Vagina (tissue), 2 donors: ENCODE measurements at regions not wholly inside any gene's neighbourhood (a gene's known extent, or its start where the extent isn't known, plus 50 kb on each side); places are given as distances from the start of the nearest gene placed in this dataset.
"Not testable (repeated sequence)": the region's sequence is repeated elsewhere in the genome, so short reads cannot be mapped to it uniquely, and the experiment has no call there.

Source experiments
- DNase-seq, 2 donors: peaks; one replicate each; pipeline ENCODE4 v3.0.0-alpha.2; 2017; ENCODE audit errors: extremely low spot score in 2 of 2
- H3K27ac ChIP-seq: fragments of 200-600 bp; sonication (generic); one replicate; pipeline ENCODE4 v1.5.1; 2019
- H3K27me3 ChIP-seq: fragments of 200-600 bp; sonication (generic); one replicate; pipeline ENCODE4 v1.5.1; 2019
- H3K36me3 ChIP-seq, 2 donors: fragments of 200-600 bp; sonication (generic); one replicate each; pipeline ENCODE4 v1.5.1; 2017 to 2019
- H3K4me1 ChIP-seq: fragments of 200-600 bp; sonication (generic); one replicate; pipeline ENCODE4 v1.5.1; 2019
- H3K4me3 ChIP-seq, 2 donors: fragments of 200-600 bp; sonication (generic); 1 replicate in 1 of 2; 2 replicates in 1 of 2; pipeline ENCODE4 v1.5.1; 2016 to 2019
- H3K9me3 ChIP-seq: fragments of 200-600 bp; sonication (generic); one replicate; pipeline ENCODE4 v1.5.1; 2019
- POLR2A ChIP-seq, 2 donors: fragments of 450-650 bp; IDR thresholded peaks; one replicate each; pipeline ENCODE4 v1.6.1; 2017; ENCODE audit warnings: antibody characterized with exemption in 2 of 2, mild to moderate bottlenecking in 2 of 2, moderate library complexity in 2 of 2
- POLR2AphosphoS5 ChIP-seq, 2 donors: sonication (generic); formaldehyde crosslinking; IDR thresholded peaks; one replicate each; pipeline ENCODE4 v1.9.0; 2017; ENCODE audit warnings: antibody characterized with exemption in 2 of 2, mild to moderate bottlenecking in 2 of 2, low read depth in 1 of 2; ENCODE audit not compliant: insufficient read depth in 1 of 2
- intact Hi-C: fragments of 100-400 bp; cut with DNase I; formaldehyde crosslinking; loops from one replicate; pipeline ENCODE4 v1.15.1; 2023
- TF ChIP-seq, protein P1 (sequence below), 3 experiments: fragments of 450-650 bp in 2 of 3; fragments of 200-600 bp in 1 of 3; sonication (generic) in 1 of 3; IDR thresholded peaks; one replicate each; pipeline ENCODE4 v1.5.1; 2017 to 2019; ENCODE audit warnings: antibody characterized with exemption in 3 of 3, mild to moderate bottlenecking in 2 of 3, moderate library complexity in 2 of 3

DNA sequence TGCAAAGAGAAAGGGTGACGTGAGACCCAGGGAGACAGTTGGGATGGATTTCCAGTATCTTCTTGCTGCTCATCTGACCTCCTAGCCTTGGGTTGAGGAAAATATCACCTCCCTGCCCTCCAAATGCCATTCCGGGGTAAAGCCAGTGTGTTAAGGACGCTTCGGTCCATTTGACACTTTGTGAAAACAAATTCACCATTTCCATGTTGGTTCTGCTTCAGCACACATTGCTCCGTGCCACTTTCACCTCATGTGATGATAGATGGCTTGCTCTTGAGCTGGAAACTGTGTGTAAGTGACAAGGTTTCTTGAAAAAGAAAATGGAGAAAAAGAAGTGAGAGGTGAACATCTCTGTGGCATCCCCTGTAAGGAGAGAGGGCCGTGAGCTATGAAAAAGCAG is 256.1 kb upstream of the PGRMC2 start:
- Histone ChIP-seq H3K4me3 (no peak overlapping the region), H3K4me1 (no peaks in the 10 kb centered on the region), H3K27me3 (no peaks in the 10 kb centered on the region), H3K27ac (no peak overlapping the region), H3K9me3 (no peaks in the 10 kb centered on the region), H3K36me3 (no peaks in the 10 kb centered on the region)
- no peak for DNase-seq
- no peak for TF ChIP-seq POLR2A (IDR thresholded peaks at IDR 0.05)
- TF ChIP-seq POLR2AphosphoS5 (IDR thresholded peaks at IDR 0.05; ENCODE audit: insufficient read depth in 1 of 2, low read depth in 1 of 2) = no peak
- TF ChIP-seq, protein P1, sequence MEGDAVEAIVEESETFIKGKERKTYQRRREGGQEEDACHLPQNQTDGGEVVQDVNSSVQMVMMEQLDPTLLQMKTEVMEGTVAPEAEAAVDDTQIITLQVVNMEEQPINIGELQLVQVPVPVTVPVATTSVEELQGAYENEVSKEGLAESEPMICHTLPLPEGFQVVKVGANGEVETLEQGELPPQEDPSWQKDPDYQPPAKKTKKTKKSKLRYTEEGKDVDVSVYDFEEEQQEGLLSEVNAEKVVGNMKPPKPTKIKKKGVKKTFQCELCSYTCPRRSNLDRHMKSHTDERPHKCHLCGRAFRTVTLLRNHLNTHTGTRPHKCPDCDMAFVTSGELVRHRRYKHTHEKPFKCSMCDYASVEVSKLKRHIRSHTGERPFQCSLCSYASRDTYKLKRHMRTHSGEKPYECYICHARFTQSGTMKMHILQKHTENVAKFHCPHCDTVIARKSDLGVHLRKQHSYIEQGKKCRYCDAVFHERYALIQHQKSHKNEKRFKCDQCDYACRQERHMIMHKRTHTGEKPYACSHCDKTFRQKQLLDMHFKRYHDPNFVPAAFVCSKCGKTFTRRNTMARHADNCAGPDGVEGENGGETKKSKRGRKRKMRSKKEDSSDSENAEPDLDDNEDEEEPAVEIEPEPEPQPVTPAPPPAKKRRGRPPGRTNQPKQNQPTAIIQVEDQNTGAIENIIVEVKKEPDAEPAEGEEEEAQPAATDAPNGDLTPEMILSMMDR (IDR thresholded peaks at IDR 0.05) = no peak
- intact Hi-C loops = no loop called here

DNA sequence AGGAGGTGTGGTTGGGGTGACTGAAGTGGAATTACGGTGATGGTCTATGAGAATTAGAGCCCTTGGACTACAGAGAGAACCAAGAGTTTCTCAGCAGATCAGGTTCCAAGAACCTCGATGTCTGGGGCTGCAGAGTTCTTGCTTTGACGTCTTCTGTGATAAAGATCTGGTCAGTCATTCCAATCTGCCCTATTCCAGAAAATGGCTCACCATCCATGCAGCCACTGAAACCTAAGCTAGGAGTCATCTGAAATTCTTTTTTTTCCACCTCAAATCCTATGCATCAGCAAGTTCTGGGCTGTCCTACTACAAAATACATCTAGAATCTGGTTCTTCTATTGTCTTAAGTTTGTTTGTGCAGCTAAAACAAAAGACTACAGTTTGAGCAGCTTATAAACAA is 254.4 kb upstream of the PGRMC2 start:
- Histone ChIP-seq H3K4me3 (no peak overlapping the region), H3K27me3 (no peaks in the 10 kb centered on the region), H3K9me3 (no peaks in the 10 kb centered on the region), H3K27ac (no peak overlapping the region), H3K36me3 (no peaks in the 10 kb centered on the region), H3K4me1 (no peaks in the 10 kb centered on the region)
- no peak for DNase-seq
- intact Hi-C loops = no loop called here
- TF ChIP-seq POLR2A (IDR thresholded peaks at IDR 0.05) = no peak
- TF ChIP-seq, protein P1 (IDR thresholded peaks at IDR 0.05) = no peak
- TF ChIP-seq POLR2AphosphoS5 (IDR thresholded peaks at IDR 0.05; ENCODE audit: insufficient read depth in 1 of 2, low read depth in 1 of 2) = no peak

DNA sequence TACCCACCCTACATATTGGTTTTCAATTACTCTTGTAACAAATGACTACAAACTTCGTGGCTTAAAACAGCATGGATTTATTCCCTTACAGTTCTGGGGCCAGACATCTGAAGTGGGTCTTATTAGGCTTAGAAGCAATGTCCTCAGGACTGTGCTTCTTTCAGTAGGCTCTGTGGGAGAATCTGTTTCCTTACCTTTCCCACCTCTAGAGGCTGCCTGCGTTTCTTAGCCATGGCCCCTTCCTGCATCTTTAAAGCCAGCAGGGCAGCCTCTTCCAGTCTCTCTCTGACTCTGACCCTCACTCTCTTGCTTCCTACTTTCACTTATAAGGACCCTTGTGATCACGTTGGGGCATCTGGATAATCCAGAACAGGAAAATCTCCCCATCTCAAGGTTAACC is 252.5 kb upstream of the PGRMC2 start:
- no peak for DNase-seq
- Histone ChIP-seq H3K36me3 (no peaks in the 10 kb centered on the region), H3K4me1 (no peaks in the 10 kb centered on the region), H3K4me3 (no peak overlapping the region), H3K27me3 (no peaks in the 10 kb centered on the region), H3K9me3 (no peaks in the 10 kb centered on the region), H3K27ac (no peak overlapping the region)
- TF ChIP-seq POLR2A (IDR thresholded peaks at IDR 0.05) = no peak
- intact Hi-C loops = no loop called here

DNA sequence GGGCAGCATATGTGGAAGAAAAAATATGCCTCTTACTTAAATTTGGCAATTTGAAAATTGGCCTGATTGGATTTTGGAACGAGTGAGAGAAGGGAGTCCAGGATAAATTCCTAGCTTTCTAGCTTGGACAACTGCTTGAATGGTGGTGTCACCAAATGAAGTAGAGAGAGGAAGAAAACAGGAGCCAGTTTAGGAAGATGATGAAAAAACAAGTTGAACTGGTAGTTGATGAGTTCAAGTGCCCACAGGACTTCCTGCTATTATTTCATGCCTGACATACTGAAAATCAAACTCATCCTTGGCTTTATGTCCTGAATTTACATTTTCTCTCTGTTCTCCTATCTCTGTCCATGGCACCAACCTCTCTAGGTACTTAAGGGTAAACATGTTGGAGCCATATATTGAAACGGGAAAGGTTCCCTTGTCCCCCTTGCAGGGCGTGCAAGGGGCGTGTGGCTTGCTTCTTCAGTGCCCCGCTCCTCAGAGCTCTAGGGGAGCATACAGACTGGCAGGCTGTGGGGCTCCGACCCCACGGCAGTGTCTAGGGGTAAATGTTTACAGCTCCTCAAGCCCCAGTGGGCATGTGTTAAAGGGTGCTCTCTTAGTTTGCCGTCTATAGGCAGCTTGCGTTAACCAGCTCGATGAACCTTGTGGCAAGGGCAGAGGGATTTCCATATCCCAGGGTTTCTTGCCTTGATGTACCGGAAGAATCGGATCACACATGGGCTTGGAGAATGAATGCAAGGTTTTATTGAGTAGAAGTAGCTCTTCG is 250.7 kb upstream of the PGRMC2 start:
- TF ChIP-seq POLR2AphosphoS5 (IDR thresholded peaks at IDR 0.05; ENCODE audit: insufficient read depth in 1 of 2, low read depth in 1 of 2) (no peak), POLR2A (IDR thresholded peaks at IDR 0.05) (no peak)
- TF ChIP-seq, protein P1 (IDR thresholded peaks at IDR 0.05) = no peak
- H3K4me3 ChIP-seq = no peak overlapping the region
- intact Hi-C loops = no loop called here
- no peaks in the 10 kb centered on the region for H3K9me3 ChIP-seq
- DNase-seq = no peak
- H3K4me1 ChIP-seq = no peaks in the 10 kb centered on the region
- H3K27me3 ChIP-seq = no peaks in the 10 kb centered on the region
- no peaks in the 10 kb centered on the region for H3K36me3 ChIP-seq
- no peak overlapping the region for H3K27ac ChIP-seq

DNA sequence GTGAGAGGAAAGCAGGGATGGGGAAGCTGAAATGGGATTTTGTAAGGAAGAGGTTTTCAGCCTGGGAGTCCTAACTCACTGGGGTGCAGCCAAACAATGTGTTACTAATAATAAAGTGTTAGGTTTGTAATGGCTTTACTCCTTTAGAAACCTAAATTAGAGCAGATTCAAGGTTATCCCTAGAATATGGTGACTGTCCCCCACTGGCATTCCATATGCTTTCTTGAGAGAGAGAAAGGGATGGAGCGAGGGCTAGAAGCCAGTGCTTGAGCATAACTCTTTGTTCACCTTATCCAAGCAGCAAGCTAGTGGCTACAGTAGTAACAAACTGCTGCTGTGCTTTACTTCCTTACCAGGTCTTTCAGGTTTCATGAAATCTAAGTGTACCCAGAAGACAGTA is 249.1 kb upstream of the PGRMC2 start:
- Histone ChIP-seq H3K27me3 (no peaks in the 10 kb centered on the region), H3K4me3 (no peak overlapping the region), H3K27ac (no peak overlapping the region), H3K4me1 (no peaks in the 10 kb centered on the region), H3K36me3 (no peaks in the 10 kb centered on the region), H3K9me3 (no peaks in the 10 kb centered on the region)
- no peak for DNase-seq
- TF ChIP-seq POLR2AphosphoS5 (IDR thresholded peaks at IDR 0.05; ENCODE audit: insufficient read depth in 1 of 2, low read depth in 1 of 2) = no peak
- no peak for TF ChIP-seq POLR2A (IDR thresholded peaks at IDR 0.05)
- TF ChIP-seq, protein P1 (IDR thresholded peaks at IDR 0.05) = no peak
- intact Hi-C loops = no loop called here

DNA sequence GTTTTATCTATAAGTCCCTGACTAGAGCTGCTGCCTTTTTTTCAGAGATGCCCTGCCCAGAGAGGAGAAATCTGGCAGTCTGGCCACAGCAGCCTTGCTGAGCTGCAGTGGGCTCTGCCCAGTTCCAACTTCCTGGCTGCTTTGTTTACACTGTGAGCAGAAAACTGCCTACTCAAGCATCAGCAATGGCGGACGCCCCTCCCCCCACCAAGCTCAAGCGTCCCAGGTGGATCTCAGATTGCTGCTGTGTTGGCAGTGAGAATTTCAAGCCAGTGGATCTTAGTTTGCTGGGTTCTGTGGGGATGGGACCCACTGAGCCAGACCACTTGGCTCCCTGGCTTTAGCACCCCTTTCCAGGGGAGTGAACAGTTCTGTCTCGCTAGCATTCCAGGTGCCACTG is 247.9 kb upstream of the PGRMC2 start:
- H3K36me3 ChIP-seq, DNase-seq, H3K27me3 ChIP-seq, H3K4me3 ChIP-seq, H3K27ac ChIP-seq, H3K4me1 ChIP-seq, H3K9me3 ChIP-seq, intact Hi-C loops: not testable (repeated sequence)
